B cell (primary cell): ENCODE measurements at regions not wholly inside any gene's neighbourhood (a gene's known extent, or its start where the extent isn't known, plus 50 kb on each side); places are given as distances from the start of the nearest gene placed in this dataset.

Experiments used
- ATAC-seq: fragments of 200-7000 bp; cut with Tn5 transposase; one replicate; pipeline ENCODE4 v1.10.0; 2021; ENCODE audit warnings: low read depth, mild to moderate bottlenecking, moderate number of reproducible peaks, moderate library complexity
- CTCF ChIA-PET: fragments of 350-600 bp; sonication (Branson Sonifier 250); formaldehyde crosslinking; loops from one replicate; lab custom pipeline; 2021; ENCODE audit warnings: antibody characterized with exemption, inconsistent platforms; lab: Charles Lee
- POLR2A ChIA-PET: fragments of 350-600 bp; sonication (Branson Sonifier 250); formaldehyde crosslinking; loops from one replicate; lab custom pipeline; 2021; ENCODE audit warnings: antibody characterized with exemption; lab: Charles Lee
- DNase-seq: peaks from one replicate; pipeline ENCODE4 v3.0.0; 2013
- H2AFZ ChIP-seq: 2 replicates; pipeline ENCODE4 v1.6.1; 2012; ENCODE audit warnings: mild to moderate bottlenecking, low read depth, low read length; ENCODE audit not compliant: insufficient read depth, poor library complexity, severe bottlenecking
- H3K27ac ChIP-seq, 2 donors: 1 replicate in 1 of 2; 2 replicates in 1 of 2; pipeline ENCODE4 v1.5.1; 2012 to 2013; ENCODE audit warnings: low read length in 2 of 2, mild to moderate bottlenecking in 2 of 2, moderate library complexity in 1 of 2
- H3K27me3 ChIP-seq, 4 experiments: fragments of 200-600 bp in 1 of 4; sonication (generic) in 1 of 4; replicated peaks in 1 of 4; 1 replicate in 2 of 4; 2 replicates in 2 of 4; pipeline versions ENCODE4 v1.6.1 to v1.7.0; 2013 to 2016; ENCODE audit warnings: low read length in 3 of 4, mild to moderate bottlenecking in 2 of 4, mixed read lengths in 1 of 4, moderate library complexity in 1 of 4; ENCODE audit not compliant: insufficient read depth in 4 of 4, control insufficient read depth in 3 of 4; ENCODE audit errors: control extremely low read depth in 1 of 4
- H3K36me3 ChIP-seq, 2 experiments: replicated peaks in 1 of 2; 1 replicate in 1 of 2; 2 replicates in 1 of 2; pipeline versions ENCODE4 v1.6.1 to v1.7.1; 2013; ENCODE audit warnings: low read length in 1 of 2; ENCODE audit not compliant: insufficient read depth in 2 of 2, control insufficient read depth in 1 of 2; ENCODE audit errors: control extremely low read depth in 1 of 2, extremely low read depth in 1 of 2
- H3K4me1 ChIP-seq, 2 donors: fragments of 200-600 bp in 1 of 2; sonication (generic) in 1 of 2; 1 replicate in 1 of 2; 2 replicates in 1 of 2; pipeline versions ENCODE4 v1.5.1 to v1.6.1; 2013 to 2017; ENCODE audit warnings: low read length in 2 of 2; ENCODE audit not compliant: control insufficient read depth in 2 of 2, insufficient read depth in 2 of 2
- H3K4me2 ChIP-seq: replicated peaks from 2 replicates; pipeline ENCODE3; 2012; ENCODE audit warnings: mild to moderate bottlenecking, low read depth, low read length; ENCODE audit not compliant: poor library complexity, severe bottlenecking
- H3K4me3 ChIP-seq, 5 experiments: fragments of 200-600 bp in 1 of 5; sonication (generic) in 1 of 5; 1 replicate in 3 of 5; 2 replicates in 2 of 5; pipeline versions ENCODE4 v1.5.1 to v1.7.0; 2011 to 2016; ENCODE audit warnings: low read length in 4 of 5, mild to moderate bottlenecking in 4 of 5, low read depth in 2 of 5, control low read depth in 1 of 5, moderate library complexity in 1 of 5; ENCODE audit not compliant: insufficient read depth in 1 of 5; ENCODE audit errors: control extremely low read depth in 1 of 5, extremely low read depth in 1 of 5
- H3K79me2 ChIP-seq: fragments of 200-600 bp; sonication (generic); one replicate; pipeline ENCODE4 v1.6.0; 2016; ENCODE audit warnings: low read length; ENCODE audit not compliant: control insufficient read depth, insufficient read depth
- H3K9ac ChIP-seq: fragments of 200-600 bp; sonication (generic); 2 replicates; pipeline ENCODE4 v1.6.1; 2017; ENCODE audit warnings: mild to moderate bottlenecking, low read length, moderate library complexity
- H3K9me3 ChIP-seq, 3 donors: one replicate each; pipeline versions ENCODE4 v1.6.1 to v1.7.1; 2013; ENCODE audit warnings: low read length in 2 of 3; ENCODE audit not compliant: control insufficient read depth in 2 of 3, insufficient read depth in 1 of 3; ENCODE audit errors: control extremely low read depth in 1 of 3
- H4K20me1 ChIP-seq: 2 replicates; pipeline ENCODE4 v1.6.0; 2012; ENCODE audit warnings: mild to moderate bottlenecking, low read length; ENCODE audit not compliant: insufficient read depth, control insufficient read depth, poor library complexity, severe bottlenecking
- H3K27ac Mint-ChIP-seq: one replicate; pipeline ENCODE4 v1.8.0; 2021; ENCODE audit warnings: mixed read lengths
- H3K27me3 Mint-ChIP-seq: one replicate; pipeline ENCODE4 v1.8.0; 2021; ENCODE audit warnings: mixed read lengths
- H3K4me1 Mint-ChIP-seq: one replicate; pipeline ENCODE4 v1.8.0; 2021; ENCODE audit warnings: mixed read lengths
- H3K4me3 Mint-ChIP-seq: one replicate; pipeline ENCODE4 v1.8.0; 2021; ENCODE audit warnings: mixed read lengths
- H3K9me3 Mint-ChIP-seq: one replicate; pipeline ENCODE4 v1.8.0; 2022; ENCODE audit warnings: mixed read lengths; ENCODE audit not compliant: insufficient read depth
- CTCF ChIP-seq: fragments of 200-600 bp; IDR thresholded peaks from one replicate; pipeline ENCODE4 v1.8.0; 2022; ENCODE audit warnings: antibody characterized with exemption, mild to moderate bottlenecking
- EZH2 ChIP-seq: IDR thresholded peaks from 2 replicates; pipeline ENCODE4 v1.6.1; 2012; ENCODE audit warnings: borderline replicate concordance, low read depth, mild to moderate bottlenecking, moderate library complexity, low read length; ENCODE audit not compliant: insufficient read depth, poor library complexity, severe bottlenecking
- WGBS: methylation state at CpG from one replicate; pipeline ENCODE4 v1.1.5; 2013; ENCODE audit warnings: missing lambda C conversion rate; ENCODE audit not compliant: insufficient coverage; 5-methylcytosine and 5-hydroxymethylcytosine counted together
- intact Hi-C: fragments of 100-400 bp; cut with micrococcal nuclease; formaldehyde crosslinking; loops from one replicate; pipeline ENCODE4 v1.10.0; 2022

GRCh38 chr9:8095672-8096086 lies 296.1 kb upstream of the DMAC1 start:
- no peak for ATAC-seq
- 83% methylated on average over 1 of the region's 3 CpGs for WGBS

GRCh38 chr9:8088477-8088876 lies 288.9 kb upstream of the DMAC1 start:
- H3K27me3 ChIP-seq, result no peaks in the 10 kb centered on the region
- no peak overlapping the region for H3K9ac ChIP-seq
- Mint-ChIP-seq H3K4me1 (no peaks in the 10 kb centered on the region), H3K4me3 (no peak overlapping the region), H3K27me3 (peaks cover 6% of the 10 kb centered on the region), H3K27ac (no peak overlapping the region), H3K9me3 (no peaks in the 10 kb centered on the region)
- H3K36me3 ChIP-seq, result no peaks in the 10 kb centered on the region
- intact Hi-C loops, result no loop called here
- no peaks in the 10 kb centered on the region for H3K79me2 ChIP-seq
- ChIA-PET CTCF (no interaction called here), POLR2A (no interaction called here)
- no peak for TF ChIP-seq EZH2
- no peak for TF ChIP-seq CTCF
- H2AFZ ChIP-seq, result no peak overlapping the region
- H3K9me3 ChIP-seq, result peaks cover 0 to 6% (median 0%) of the 10 kb centered on the region in 3 donors
- no peak overlapping the region for H3K27ac ChIP-seq
- DNase-seq (no peak), ATAC-seq (no peak)
- no peaks in the 10 kb centered on the region for H4K20me1 ChIP-seq
- H3K4me1 ChIP-seq, result no peaks in the 10 kb centered on the region
- H3K4me3 ChIP-seq, result no peak overlapping the region
- no peak overlapping the region for H3K4me2 ChIP-seq

More at GRCh38 chr9:8095672-8096086, 296.1 kb upstream of the DMAC1 start:
- no peak for TF ChIP-seq CTCF
- Mint-ChIP-seq H3K4me3 (no peak overlapping the region), H3K4me1 (no peaks in the 10 kb centered on the region), H3K27me3 (no peaks in the 10 kb centered on the region), H3K9me3 (peaks cover 2% of the 10 kb centered on the region), H3K27ac (no peak overlapping the region)
- Histone ChIP-seq H3K4me1 (no peaks in the 10 kb centered on the region), H2AFZ (no peak overlapping the region), H3K27ac (no peak overlapping the region), H3K4me2 (no peak overlapping the region), H4K20me1 (no peaks in the 10 kb centered on the region), H3K9ac (no peak overlapping the region), H3K27me3 (no peaks in the 10 kb centered on the region), H3K4me3 (no peak overlapping the region), H3K9me3 (no peaks in the 10 kb centered on the region), H3K79me2 (no peaks in the 10 kb centered on the region), H3K36me3 (no peaks in the 10 kb centered on the region)
- DNase-seq, result no peak
- POLR2A ChIA-PET, result no interaction called here
- intact Hi-C loops, result no loop called here
- CTCF ChIA-PET, result no interaction called here
